ENCODE measurements at regions not wholly inside any gene's neighbourhood (a gene's known extent, or its start where the extent isn't known, plus 50 kb on each side); places are given as distances from the start of the nearest gene placed in this dataset.

- TF ChIP-seq EZH2phosphoT487 (IDR thresholded peaks at IDR 0.05; ENCODE audit: low read depth, severe bottlenecking, unreplicated experiment) (no peak), EZH2 (IDR thresholded peaks at IDR 0.05; ENCODE audit: borderline replicate concordance) (no peak)
Measured at GRCh38 chr7:368651-369475, 78.9 kb downstream of the FOXL3 start.

Measured in hepatocyte (in vitro differentiated cells).